SK-N-SH (cell line): ENCODE measurements at regions not wholly inside any gene's neighbourhood (a gene's known extent, or its start where the extent isn't known, plus 50 kb on each side); places are given as distances from the start of the nearest gene placed in this dataset.

Experiments
- EZH2phosphoT487 ChIP-seq: fragments of 200-600 bp; sonication (generic); IDR thresholded peaks from 2 replicates; pipeline ENCODE4 v1.6.1; 2017; ENCODE audit warnings: low read depth, mixed run types, mild to moderate bottlenecking, antibody characterized with exemption, moderate library complexity, borderline replicate concordance
- FOXJ3 ChIP-seq: sonication (generic); formaldehyde crosslinking; IDR thresholded peaks from 2 replicates; pipeline ENCODE4 v1.5.1; 2020; ENCODE audit warnings: mild to moderate bottlenecking, missing genetic modification reagents
- GABPA ChIP-seq: IDR thresholded peaks from 2 replicates; pipeline ENCODE4 v1.4.0; 2012; ENCODE audit warnings: low read depth, mild to moderate bottlenecking
- NRF1 ChIP-seq: IDR thresholded peaks from 2 replicates; pipeline ENCODE4 v1.6.1; 2012; ENCODE audit warnings: low read depth, mild to moderate bottlenecking, low read length
- POLR2AphosphoS5 ChIP-seq: IDR thresholded peaks from 2 replicates; pipeline ENCODE4 v1.6.1; 2012; ENCODE audit warnings: low read depth, low read length
- RAD21 ChIP-seq: IDR thresholded peaks from 2 replicates; pipeline ENCODE4 v1.6.1; 2012; ENCODE audit warnings: mild to moderate bottlenecking, low read length
- RCOR1 ChIP-seq: fragments of 150-350 bp; IDR thresholded peaks from 2 replicates; pipeline ENCODE4 v1.6.1; 2017; ENCODE audit warnings: antibody characterized with exemption, low read length
- SIN3A ChIP-seq: IDR thresholded peaks from 2 replicates; pipeline ENCODE4 v1.6.1; 2012; ENCODE audit warnings: low read depth, mild to moderate bottlenecking, low read length, moderate library complexity, borderline replicate concordance
- TAF1 ChIP-seq: IDR thresholded peaks from 2 replicates; pipeline ENCODE4 v1.6.1; 2012; ENCODE audit warnings: low read depth, mild to moderate bottlenecking, low read length, moderate library complexity, borderline replicate concordance
- TF ChIP-seq, protein P1 (sequence below): IDR thresholded peaks from 2 replicates; pipeline ENCODE4 v1.4.0; 2012; ENCODE audit warnings: low read depth
- TF ChIP-seq, protein P2 (sequence below): IDR thresholded peaks from 2 replicates; pipeline ENCODE4 v1.6.1; 2012; ENCODE audit warnings: mild to moderate bottlenecking, low read depth, low read length, moderate library complexity
- TF ChIP-seq, protein P3 (sequence below): fragments of 200-600 bp; sonication (generic); IDR thresholded peaks from 2 replicates; pipeline ENCODE4 v1.6.1; 2017; ENCODE audit warnings: antibody characterized with exemption, mild to moderate bottlenecking, moderate library complexity

DNA sequence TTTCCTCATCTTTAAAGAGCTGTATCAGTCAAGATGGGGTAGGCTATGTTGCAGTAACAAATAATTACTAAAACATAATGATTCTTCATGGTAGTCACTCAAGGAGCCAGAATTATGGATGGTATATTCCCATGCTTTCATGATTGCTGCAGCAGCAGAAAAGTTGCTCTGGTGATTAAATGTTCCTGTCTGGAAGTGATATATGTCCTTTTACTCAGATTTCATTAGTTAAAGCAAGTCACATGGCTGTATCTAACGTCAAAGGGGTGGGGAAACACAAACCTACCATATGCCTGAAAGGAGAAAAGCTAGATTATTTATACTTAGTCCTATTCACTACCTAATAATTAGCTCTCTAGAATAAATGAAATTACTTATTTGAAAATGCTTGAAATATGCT lies 594.7 kb downstream of the SOX5 start:
- TF ChIP-seq POLR2AphosphoS5 (no peak), FOXJ3 (CRISPR knock-in tag) (no peak), NRF1 (no peak), EZH2phosphoT487 (no peak), TAF1 (no peak), SIN3A (no peak), RCOR1 (no peak), RAD21 (no peak), GABPA (no peak)
- TF ChIP-seq, protein P1, sequence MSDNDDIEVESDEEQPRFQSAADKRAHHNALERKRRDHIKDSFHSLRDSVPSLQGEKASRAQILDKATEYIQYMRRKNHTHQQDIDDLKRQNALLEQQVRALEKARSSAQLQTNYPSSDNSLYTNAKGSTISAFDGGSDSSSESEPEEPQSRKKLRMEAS = no peak
- TF ChIP-seq, protein P2, sequence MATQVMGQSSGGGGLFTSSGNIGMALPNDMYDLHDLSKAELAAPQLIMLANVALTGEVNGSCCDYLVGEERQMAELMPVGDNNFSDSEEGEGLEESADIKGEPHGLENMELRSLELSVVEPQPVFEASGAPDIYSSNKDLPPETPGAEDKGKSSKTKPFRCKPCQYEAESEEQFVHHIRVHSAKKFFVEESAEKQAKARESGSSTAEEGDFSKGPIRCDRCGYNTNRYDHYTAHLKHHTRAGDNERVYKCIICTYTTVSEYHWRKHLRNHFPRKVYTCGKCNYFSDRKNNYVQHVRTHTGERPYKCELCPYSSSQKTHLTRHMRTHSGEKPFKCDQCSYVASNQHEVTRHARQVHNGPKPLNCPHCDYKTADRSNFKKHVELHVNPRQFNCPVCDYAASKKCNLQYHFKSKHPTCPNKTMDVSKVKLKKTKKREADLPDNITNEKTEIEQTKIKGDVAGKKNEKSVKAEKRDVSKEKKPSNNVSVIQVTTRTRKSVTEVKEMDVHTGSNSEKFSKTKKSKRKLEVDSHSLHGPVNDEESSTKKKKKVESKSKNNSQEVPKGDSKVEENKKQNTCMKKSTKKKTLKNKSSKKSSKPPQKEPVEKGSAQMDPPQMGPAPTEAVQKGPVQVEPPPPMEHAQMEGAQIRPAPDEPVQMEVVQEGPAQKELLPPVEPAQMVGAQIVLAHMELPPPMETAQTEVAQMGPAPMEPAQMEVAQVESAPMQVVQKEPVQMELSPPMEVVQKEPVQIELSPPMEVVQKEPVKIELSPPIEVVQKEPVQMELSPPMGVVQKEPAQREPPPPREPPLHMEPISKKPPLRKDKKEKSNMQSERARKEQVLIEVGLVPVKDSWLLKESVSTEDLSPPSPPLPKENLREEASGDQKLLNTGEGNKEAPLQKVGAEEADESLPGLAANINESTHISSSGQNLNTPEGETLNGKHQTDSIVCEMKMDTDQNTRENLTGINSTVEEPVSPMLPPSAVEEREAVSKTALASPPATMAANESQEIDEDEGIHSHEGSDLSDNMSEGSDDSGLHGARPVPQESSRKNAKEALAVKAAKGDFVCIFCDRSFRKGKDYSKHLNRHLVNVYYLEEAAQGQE = no peak
- TF ChIP-seq, protein P3, sequence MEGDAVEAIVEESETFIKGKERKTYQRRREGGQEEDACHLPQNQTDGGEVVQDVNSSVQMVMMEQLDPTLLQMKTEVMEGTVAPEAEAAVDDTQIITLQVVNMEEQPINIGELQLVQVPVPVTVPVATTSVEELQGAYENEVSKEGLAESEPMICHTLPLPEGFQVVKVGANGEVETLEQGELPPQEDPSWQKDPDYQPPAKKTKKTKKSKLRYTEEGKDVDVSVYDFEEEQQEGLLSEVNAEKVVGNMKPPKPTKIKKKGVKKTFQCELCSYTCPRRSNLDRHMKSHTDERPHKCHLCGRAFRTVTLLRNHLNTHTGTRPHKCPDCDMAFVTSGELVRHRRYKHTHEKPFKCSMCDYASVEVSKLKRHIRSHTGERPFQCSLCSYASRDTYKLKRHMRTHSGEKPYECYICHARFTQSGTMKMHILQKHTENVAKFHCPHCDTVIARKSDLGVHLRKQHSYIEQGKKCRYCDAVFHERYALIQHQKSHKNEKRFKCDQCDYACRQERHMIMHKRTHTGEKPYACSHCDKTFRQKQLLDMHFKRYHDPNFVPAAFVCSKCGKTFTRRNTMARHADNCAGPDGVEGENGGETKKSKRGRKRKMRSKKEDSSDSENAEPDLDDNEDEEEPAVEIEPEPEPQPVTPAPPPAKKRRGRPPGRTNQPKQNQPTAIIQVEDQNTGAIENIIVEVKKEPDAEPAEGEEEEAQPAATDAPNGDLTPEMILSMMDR = no peak
